ENCODE measurements at regions not wholly inside any gene's neighbourhood (a gene's known extent, or its start where the extent isn't known, plus 50 kb on each side); places are given as distances from the start of the nearest gene placed in this dataset.

- Histone ChIP-seq H3K9me3 (ENCODE audit: low read length) (no peaks in the 10 kb centered on the region), H4K20me1 (ENCODE audit: insufficient read depth, low read length) (no peaks in the 10 kb centered on the region), H3K4me3 (replicated peaks in 1 of 3; ENCODE audit: insufficient read depth in 1 of 3, low read depth in 2 of 3, low read length in 3 of 3) (no peak overlapping the region), H3K27me3 (ENCODE audit: control insufficient read depth in 1 of 2, insufficient read depth in 2 of 2, low read length in 2 of 2) (no peaks in the 10 kb centered on the region), H3K4me1 (ENCODE audit: insufficient read depth, low read length) (no peaks in the 10 kb centered on the region), H2AFZ (ENCODE audit: low read length) (no peak overlapping the region), H3K9ac (ENCODE audit: insufficient read depth, low read depth, low read length) (no peak overlapping the region), H3K36me3 (replicated peaks in 1 of 2; ENCODE audit: control insufficient read depth in 1 of 2, insufficient read depth in 2 of 2, low read length in 2 of 2) (no peaks in the 10 kb centered on the region), H3K79me2 (ENCODE audit: insufficient read depth, low read length) (no peaks in the 10 kb centered on the region), H3K27ac (ENCODE audit: extremely low read length, insufficient read depth, low read length) (no peak overlapping the region), H3K4me2 (ENCODE audit: low read depth, low read length) (no peak overlapping the region)
- no TSS peak for BruUV-seq (replicated peaks)
- POLR2A ChIA-PET, result no interaction called here
- DNase-seq (ENCODE audit: low spot score) (no peak), ATAC-seq (no peak), FAIRE-seq (no peak)
- intact Hi-C loops (cut with micrococcal nuclease; ENCODE audit: unreplicated experiment), result no loop called here
- WGBS (ENCODE audit: low lambda C conversion rate), result 6% methylated on average over 1 of the region's 1 CpG
- CTCF ChIA-PET (ENCODE audit: low intra/inter-chr PET ratio, low total read pairs), result no interaction called here
- TF ChIP-seq ZSCAN12 (CRISPR knock-in tag; IDR thresholded peaks at IDR 0.05), result no peak
- TF ChIP-seq ZNF33A (CRISPR knock-in tag; IDR thresholded peaks at IDR 0.05; ENCODE audit: borderline replicate concordance), result no peak
- no peak for TF ChIP-seq DR1 (CRISPR knock-in tag; IDR thresholded peaks at IDR 0.05)
- TF ChIP-seq MTF2 (CRISPR knock-in tag; IDR thresholded peaks at IDR 0.05; ENCODE audit: borderline replicate concordance), result no peak
- no peak for TF ChIP-seq ZNF362 (CRISPR knock-in tag; IDR thresholded peaks at IDR 0.05; ENCODE audit: borderline replicate concordance)
- TF ChIP-seq BORCS8-MEF2B (CRISPR knock-in tag; IDR thresholded peaks at IDR 0.05), result no peak
- no peak for TF ChIP-seq JUNB (CRISPR knock-in tag; IDR thresholded peaks at IDR 0.05; ENCODE audit: borderline replicate concordance)
- no peak for TF ChIP-seq ZBTB4 (CRISPR knock-in tag; IDR thresholded peaks at IDR 0.05; ENCODE audit: borderline replicate concordance)
- no peak for TF ChIP-seq ZFP36L2 (CRISPR knock-in tag; IDR thresholded peaks at IDR 0.05)
- TF ChIP-seq, protein P1, sequence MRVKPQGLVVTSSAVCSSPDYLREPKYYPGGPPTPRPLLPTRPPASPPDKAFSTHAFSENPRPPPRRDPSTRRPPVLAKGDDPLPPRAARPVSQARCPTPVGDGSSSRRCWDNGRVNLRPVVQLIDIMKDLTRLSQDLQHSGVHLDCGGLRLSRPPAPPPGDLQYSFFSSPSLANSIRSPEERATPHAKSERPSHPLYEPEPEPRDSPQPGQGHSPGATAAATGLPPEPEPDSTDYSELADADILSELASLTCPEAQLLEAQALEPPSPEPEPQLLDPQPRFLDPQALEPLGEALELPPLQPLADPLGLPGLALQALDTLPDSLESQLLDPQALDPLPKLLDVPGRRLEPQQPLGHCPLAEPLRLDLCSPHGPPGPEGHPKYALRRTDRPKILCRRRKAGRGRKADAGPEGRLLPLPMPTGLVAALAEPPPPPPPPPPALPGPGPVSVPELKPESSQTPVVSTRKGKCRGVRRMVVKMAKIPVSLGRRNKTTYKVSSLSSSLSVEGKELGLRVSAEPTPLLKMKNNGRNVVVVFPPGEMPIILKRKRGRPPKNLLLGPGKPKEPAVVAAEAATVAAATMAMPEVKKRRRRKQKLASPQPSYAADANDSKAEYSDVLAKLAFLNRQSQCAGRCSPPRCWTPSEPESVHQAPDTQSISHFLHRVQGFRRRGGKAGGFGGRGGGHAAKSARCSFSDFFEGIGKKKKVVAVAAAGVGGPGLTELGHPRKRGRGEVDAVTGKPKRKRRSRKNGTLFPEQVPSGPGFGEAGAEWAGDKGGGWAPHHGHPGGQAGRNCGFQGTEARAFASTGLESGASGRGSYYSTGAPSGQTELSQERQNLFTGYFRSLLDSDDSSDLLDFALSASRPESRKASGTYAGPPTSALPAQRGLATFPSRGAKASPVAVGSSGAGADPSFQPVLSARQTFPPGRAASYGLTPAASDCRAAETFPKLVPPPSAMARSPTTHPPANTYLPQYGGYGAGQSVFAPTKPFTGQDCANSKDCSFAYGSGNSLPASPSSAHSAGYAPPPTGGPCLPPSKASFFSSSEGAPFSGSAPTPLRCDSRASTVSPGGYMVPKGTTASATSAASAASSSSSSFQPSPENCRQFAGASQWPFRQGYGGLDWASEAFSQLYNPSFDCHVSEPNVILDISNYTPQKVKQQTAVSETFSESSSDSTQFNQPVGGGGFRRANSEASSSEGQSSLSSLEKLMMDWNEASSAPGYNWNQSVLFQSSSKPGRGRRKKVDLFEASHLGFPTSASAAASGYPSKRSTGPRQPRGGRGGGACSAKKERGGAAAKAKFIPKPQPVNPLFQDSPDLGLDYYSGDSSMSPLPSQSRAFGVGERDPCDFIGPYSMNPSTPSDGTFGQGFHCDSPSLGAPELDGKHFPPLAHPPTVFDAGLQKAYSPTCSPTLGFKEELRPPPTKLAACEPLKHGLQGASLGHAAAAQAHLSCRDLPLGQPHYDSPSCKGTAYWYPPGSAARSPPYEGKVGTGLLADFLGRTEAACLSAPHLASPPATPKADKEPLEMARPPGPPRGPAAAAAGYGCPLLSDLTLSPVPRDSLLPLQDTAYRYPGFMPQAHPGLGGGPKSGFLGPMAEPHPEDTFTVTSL (CRISPR knock-in tag; IDR thresholded peaks at IDR 0.05; ENCODE audit: borderline replicate concordance), result no peak
- no peak for TF ChIP-seq TRIM24 (CRISPR knock-in tag; IDR thresholded peaks at IDR 0.05)
- TF ChIP-seq TFAP4 (IDR thresholded peaks at IDR 0.05; ENCODE audit: borderline replicate concordance, low read depth), result no peak
- in situ Hi-C loops (cut with HindIII; ENCODE audit: extremely low pct_ligation_motif_present, low pct_unique_long_range_greater_than_20kb), result no loop called here
Observed at GRCh38 chr5:23763170-23763569, 255.8 kb downstream of the PRDM9 start.

All from HepG2 (cell line).